HUES64 (cell line): ENCODE measurements at regions not wholly inside any gene's neighbourhood (a gene's known extent, or its start where the extent isn't known, plus 50 kb on each side); places are given as distances from the start of the nearest gene placed in this dataset.

Experiments used
- H3K27ac ChIP-seq: 2 replicates; pipeline ENCODE4 v1.7.0; 2013; ENCODE audit warnings: low read depth, low read length, inconsistent platforms
- H3K27me3 ChIP-seq: 2 replicates; pipeline ENCODE4 v1.6.1; 2013; ENCODE audit warnings: mild to moderate bottlenecking, low read length; ENCODE audit not compliant: insufficient read depth
- H3K36me3 ChIP-seq: 2 replicates; pipeline ENCODE4 v1.6.1; 2013; ENCODE audit warnings: mild to moderate bottlenecking, low read length; ENCODE audit not compliant: insufficient read depth
- H3K4me1 ChIP-seq: 2 replicates; pipeline ENCODE4 v1.6.1; 2013; ENCODE audit warnings: mild to moderate bottlenecking, low read length, moderate library complexity; ENCODE audit not compliant: insufficient read depth
- H3K4me3 ChIP-seq: 2 replicates; pipeline ENCODE4 v1.5.1; 2013; ENCODE audit warnings: mild to moderate bottlenecking, low read length, moderate library complexity
- H3K9ac ChIP-seq: 2 replicates; pipeline ENCODE4 v1.6.1; 2013; ENCODE audit warnings: mild to moderate bottlenecking, low read depth, low read length
- H3K9me3 ChIP-seq: 2 replicates; pipeline ENCODE4 v1.6.1; 2013; ENCODE audit warnings: low read depth, low read length; ENCODE audit not compliant: insufficient read depth
- WGBS: fragments of 150-250, 120-280 bp; methylation state at CpG from one replicate; pipeline ENCODE4 v1.1.7; 2013; ENCODE audit warnings: missing lambda C conversion rate; 5-methylcytosine and 5-hydroxymethylcytosine counted together

- Histone ChIP-seq H3K9ac (no peak overlapping the region), H3K36me3 (no peaks in the 10 kb centered on the region), H3K4me3 (no peak overlapping the region), H3K27me3 (no peaks in the 10 kb centered on the region), H3K27ac (no peak overlapping the region), H3K4me1 (no peaks in the 10 kb centered on the region), H3K9me3 (no peaks in the 10 kb centered on the region)
These were observed 330.3 kb upstream of the RBMS3 start for GRCh38 chr3:28950614-28951013.

GRCh38 chr3:28951772-28952556, 328.9 kb upstream of the RBMS3 start:
- Histone ChIP-seq H3K27ac (no peak overlapping the region), H3K27me3 (no peaks in the 10 kb centered on the region), H3K4me1 (no peaks in the 10 kb centered on the region), H3K36me3 (no peaks in the 10 kb centered on the region), H3K9ac (no peak overlapping the region), H3K9me3 (no peaks in the 10 kb centered on the region), H3K4me3 (no peak overlapping the region)
- WGBS: 97% methylated on average over 1 of the region's 4 CpGs

GRCh38 chr3:28958656-28959055, 322.2 kb upstream of the RBMS3 start:
- Histone ChIP-seq H3K4me1 (no peaks in the 10 kb centered on the region), H3K9ac (no peak overlapping the region), H3K9me3 (no peaks in the 10 kb centered on the region), H3K36me3 (no peaks in the 10 kb centered on the region), H3K27ac (no peak overlapping the region), H3K4me3 (no peak overlapping the region), H3K27me3 (no peaks in the 10 kb centered on the region)
- 93% methylated on average over 3 of the region's 3 CpGs for WGBS

- Histone ChIP-seq H3K4me1 (no peaks in the 10 kb centered on the region), H3K36me3 (no peaks in the 10 kb centered on the region), H3K9ac (no peak overlapping the region), H3K4me3 (no peak overlapping the region), H3K27me3 (no peaks in the 10 kb centered on the region), H3K27ac (no peak overlapping the region), H3K9me3 (peaks cover 11% of the 10 kb centered on the region; the same call in 1 of the 2 replicates)
- 67% methylated on average over 3 of the region's 3 CpGs for WGBS
These were observed 309.7 kb upstream of the RBMS3 start for GRCh38 chr3:28971156-28971555.

- H3K27ac ChIP-seq: no peak overlapping the region
- no peaks in the 10 kb centered on the region for H3K36me3 ChIP-seq
- peaks cover 11% of the 10 kb centered on the region; the same call in 1 of the 2 replicates for H3K9me3 ChIP-seq
- no peaks in the 10 kb centered on the region for H3K27me3 ChIP-seq
- no peak overlapping the region for H3K9ac ChIP-seq
- WGBS: 78% methylated on average over 2 of the region's 3 CpGs
- no peaks in the 10 kb centered on the region for H3K4me1 ChIP-seq
- H3K4me3 ChIP-seq: no peak overlapping the region
These were observed 307.9 kb upstream of the RBMS3 start for GRCh38 chr3:28972921-28973320.

GRCh38 chr3:28973609-28974008, 307.3 kb upstream of the RBMS3 start:
- Histone ChIP-seq H3K9me3 (peaks cover 11% of the 10 kb centered on the region; the same call in 1 of the 2 replicates), H3K36me3 (no peaks in the 10 kb centered on the region), H3K4me1 (no peaks in the 10 kb centered on the region), H3K27me3 (no peaks in the 10 kb centered on the region), H3K4me3 (no peak overlapping the region), H3K27ac (no peak overlapping the region), H3K9ac (no peak overlapping the region)

GRCh38 chr3:28978092-28978491, 302.8 kb upstream of the RBMS3 start:
- H3K27me3 ChIP-seq: no peaks in the 10 kb centered on the region
- H3K4me1 ChIP-seq: no peaks in the 10 kb centered on the region
- H3K9ac ChIP-seq: no peak overlapping the region
- H3K9me3 ChIP-seq: no peaks in the 10 kb centered on the region
- WGBS: 62% methylated on average over 3 of the region's 3 CpGs
- H3K4me3 ChIP-seq: no peak overlapping the region
- no peaks in the 10 kb centered on the region for H3K36me3 ChIP-seq
- H3K27ac ChIP-seq: no peak overlapping the region

- WGBS: no CpG with 5 or more reads among the region's 1 CpG
- H3K4me3 ChIP-seq: no peak overlapping the region
These were observed 300.7 kb upstream of the RBMS3 start for GRCh38 chr3:28980131-28980530.

GRCh38 chr3:28980631-28981030, 300.2 kb upstream of the RBMS3 start:
- Histone ChIP-seq H3K4me3 (no peak overlapping the region), H3K27ac (no peak overlapping the region), H3K9ac (no peak overlapping the region), H3K9me3 (no peaks in the 10 kb centered on the region), H3K27me3 (no peaks in the 10 kb centered on the region), H3K4me1 (no peaks in the 10 kb centered on the region), H3K36me3 (no peaks in the 10 kb centered on the region)

More at GRCh38 chr3:28980131-28980530, 300.7 kb upstream of the RBMS3 start:
- Histone ChIP-seq H3K9me3 (no peaks in the 10 kb centered on the region), H3K9ac (no peak overlapping the region), H3K36me3 (no peaks in the 10 kb centered on the region), H3K27me3 (no peaks in the 10 kb centered on the region), H3K4me1 (no peaks in the 10 kb centered on the region), H3K27ac (no peak overlapping the region)

GRCh38 chr3:28982906-28983305, 298.0 kb upstream of the RBMS3 start:
- no peaks in the 10 kb centered on the region for H3K36me3 ChIP-seq
- no peaks in the 10 kb centered on the region for H3K9me3 ChIP-seq
- H3K27me3 ChIP-seq: no peaks in the 10 kb centered on the region
- WGBS: 94% methylated on average over 2 of the region's 2 CpGs
- no peak overlapping the region for H3K9ac ChIP-seq
- no peak overlapping the region for H3K4me3 ChIP-seq
- no peak overlapping the region for H3K27ac ChIP-seq
- no peaks in the 10 kb centered on the region for H3K4me1 ChIP-seq

GRCh38 chr3:28986922-28987321, 293.9 kb upstream of the RBMS3 start:
- H3K9me3 ChIP-seq: no peaks in the 10 kb centered on the region
- H3K4me3 ChIP-seq: no peak overlapping the region
- H3K36me3 ChIP-seq: no peaks in the 10 kb centered on the region
- no peak overlapping the region for H3K27ac ChIP-seq
- H3K4me1 ChIP-seq: no peaks in the 10 kb centered on the region
- no peaks in the 10 kb centered on the region for H3K27me3 ChIP-seq
- no peak overlapping the region for H3K9ac ChIP-seq

- Histone ChIP-seq H3K27ac (no peak overlapping the region), H3K27me3 (no peaks in the 10 kb centered on the region), H3K4me1 (no peaks in the 10 kb centered on the region), H3K9ac (no peak overlapping the region), H3K4me3 (no peak overlapping the region), H3K36me3 (no peaks in the 10 kb centered on the region), H3K9me3 (no peaks in the 10 kb centered on the region)
- 94% methylated on average over 2 of the region's 2 CpGs for WGBS
These were observed 291.2 kb upstream of the RBMS3 start for GRCh38 chr3:28989646-28990089.
